Activated T-helper 17 cell treated with anti-CD3 and anti-CD28 coated beads, Interleukin-2, amount 50 U/mL, for 72 hours (primary cell): ENCODE measurements at regions not wholly inside any gene's neighbourhood (a gene's known extent, or its start where the extent isn't known, plus 50 kb on each side); places are given as distances from the start of the nearest gene placed in this dataset.

Source experiments
- ATAC-seq: fragments of 150-1000 bp; cut with Tn5 transposase; replicated peaks from 2 replicates; pipeline ENCODE4 v1.10.0; 2021; ENCODE audit warnings: mild to moderate bottlenecking, moderate library complexity
- H3K27ac Mint-ChIP-seq: one replicate; pipeline ENCODE4 v1.8.0; 2022; ENCODE audit warnings: mixed read lengths
- H3K27me3 Mint-ChIP-seq: one replicate; pipeline ENCODE4 v1.8.0; 2022; ENCODE audit warnings: mixed read lengths
- H3K36me3 Mint-ChIP-seq: one replicate; pipeline ENCODE4 v1.8.0; 2022; ENCODE audit warnings: low read depth, mild to moderate bottlenecking, mixed read lengths
- H3K4me1 Mint-ChIP-seq: one replicate; pipeline ENCODE4 v1.8.0; 2022; ENCODE audit warnings: mixed read lengths
- H3K4me3 Mint-ChIP-seq: one replicate; pipeline ENCODE4 v1.8.0; 2022; ENCODE audit warnings: mild to moderate bottlenecking, mixed read lengths
- H3K9me3 Mint-ChIP-seq: one replicate; pipeline ENCODE4 v1.8.0; 2022; ENCODE audit warnings: mixed read lengths

DNA sequence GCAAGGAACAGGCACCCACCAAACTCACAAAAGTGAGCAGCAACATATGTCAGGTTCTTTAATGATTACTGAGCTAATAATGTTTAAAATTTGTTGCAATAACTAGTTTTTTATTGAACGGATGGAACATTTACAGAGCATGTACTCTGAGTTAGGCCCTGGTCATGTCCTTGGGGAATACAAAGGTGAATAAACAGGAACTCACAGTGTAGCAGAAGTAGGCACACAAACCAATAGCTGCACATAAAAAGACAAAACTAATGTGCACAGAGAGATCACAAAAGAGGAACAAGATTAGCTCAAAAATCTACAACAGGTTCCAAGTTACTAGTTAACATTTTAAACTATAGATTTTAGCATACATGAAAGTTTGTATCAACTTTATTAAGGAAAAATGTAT lies 505.3 kb upstream of the PPP2R3A start:
- no peak overlapping the region for H3K4me3 Mint-ChIP-seq
- H3K27ac Mint-ChIP-seq: no peak overlapping the region
- H3K9me3 Mint-ChIP-seq: peaks cover 3% of the 10 kb centered on the region
- H3K36me3 Mint-ChIP-seq: no peaks in the 10 kb centered on the region
- no peaks in the 10 kb centered on the region for H3K27me3 Mint-ChIP-seq
- no peaks in the 10 kb centered on the region for H3K4me1 Mint-ChIP-seq
- no peak for ATAC-seq

DNA sequence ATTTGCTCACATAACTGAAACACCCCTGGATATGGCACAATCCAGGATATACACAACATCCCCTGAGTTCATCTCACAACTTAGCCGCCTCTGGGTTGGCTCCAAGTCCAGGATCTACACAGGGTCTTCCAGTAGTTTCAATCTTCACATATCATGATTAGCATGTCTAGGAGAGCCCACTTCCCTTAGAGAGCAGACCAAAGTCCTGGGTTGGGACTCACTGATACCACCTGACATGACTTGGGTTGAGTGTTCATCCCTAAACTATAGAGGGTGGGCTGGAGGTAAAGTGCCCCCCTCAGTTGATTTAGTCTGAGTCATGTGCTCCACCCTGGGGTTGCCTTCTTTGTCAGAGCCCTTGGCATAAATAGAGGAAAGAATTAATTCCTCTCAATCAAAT lies 493.6 kb upstream of the PPP2R3A start:
- no peaks in the 10 kb centered on the region for H3K27me3 Mint-ChIP-seq
- no peak for ATAC-seq
- no peak overlapping the region for H3K4me3 Mint-ChIP-seq
- H3K4me1 Mint-ChIP-seq: no peaks in the 10 kb centered on the region
- no peaks in the 10 kb centered on the region for H3K9me3 Mint-ChIP-seq
- no peaks in the 10 kb centered on the region for H3K36me3 Mint-ChIP-seq
- H3K27ac Mint-ChIP-seq: no peak overlapping the region

DNA sequence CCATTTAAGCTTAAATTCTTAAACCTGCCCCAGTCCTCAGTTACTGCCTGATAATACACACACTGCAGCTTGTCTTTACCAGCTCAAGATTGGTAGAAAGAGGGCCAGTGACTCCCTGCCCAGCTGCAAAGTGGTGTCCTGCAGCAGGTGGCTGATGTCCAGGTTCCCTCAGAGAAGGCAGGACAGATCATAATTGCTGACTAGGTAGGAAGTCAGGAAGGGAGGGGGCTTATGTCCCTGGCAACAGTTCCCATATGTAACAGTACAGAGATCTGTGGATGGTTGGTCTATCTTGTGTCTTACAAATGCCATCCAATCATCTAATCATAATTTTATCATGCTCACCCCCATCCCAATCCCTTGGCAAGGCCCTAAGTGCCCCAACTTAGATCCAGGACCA lies 492.1 kb upstream of the PPP2R3A start:
- ATAC-seq: no peak
- Mint-ChIP-seq H3K36me3 (no peaks in the 10 kb centered on the region), H3K9me3 (no peaks in the 10 kb centered on the region), H3K4me1 (no peaks in the 10 kb centered on the region), H3K27ac (no peak overlapping the region), H3K4me3 (no peak overlapping the region), H3K27me3 (no peaks in the 10 kb centered on the region)

DNA sequence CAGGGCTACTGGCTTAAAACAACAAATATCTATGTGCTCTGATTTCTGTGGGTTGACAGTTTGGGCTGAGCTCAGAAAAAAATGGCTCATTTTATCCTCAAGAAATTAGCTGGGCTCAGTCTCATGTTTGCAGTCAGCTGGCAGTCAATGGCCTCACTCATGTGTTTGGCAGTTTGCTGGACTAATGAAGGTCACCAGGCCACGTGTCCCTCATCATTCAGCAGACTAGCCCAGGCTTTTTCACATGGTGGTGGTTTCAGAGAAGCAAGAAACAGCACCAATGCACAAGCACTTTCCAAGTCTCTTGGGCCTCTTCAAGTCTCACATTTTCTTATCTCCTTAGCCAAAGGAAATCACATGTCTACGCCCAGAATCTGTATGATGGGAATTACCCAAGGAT lies 478.3 kb upstream of the PPP2R3A start:
- ATAC-seq: no peak
- no peaks in the 10 kb centered on the region for H3K27me3 Mint-ChIP-seq
- H3K9me3 Mint-ChIP-seq: no peaks in the 10 kb centered on the region
- no peak overlapping the region for H3K27ac Mint-ChIP-seq
- no peaks in the 10 kb centered on the region for H3K4me1 Mint-ChIP-seq
- H3K4me3 Mint-ChIP-seq: no peak overlapping the region
- H3K36me3 Mint-ChIP-seq: no peaks in the 10 kb centered on the region

DNA sequence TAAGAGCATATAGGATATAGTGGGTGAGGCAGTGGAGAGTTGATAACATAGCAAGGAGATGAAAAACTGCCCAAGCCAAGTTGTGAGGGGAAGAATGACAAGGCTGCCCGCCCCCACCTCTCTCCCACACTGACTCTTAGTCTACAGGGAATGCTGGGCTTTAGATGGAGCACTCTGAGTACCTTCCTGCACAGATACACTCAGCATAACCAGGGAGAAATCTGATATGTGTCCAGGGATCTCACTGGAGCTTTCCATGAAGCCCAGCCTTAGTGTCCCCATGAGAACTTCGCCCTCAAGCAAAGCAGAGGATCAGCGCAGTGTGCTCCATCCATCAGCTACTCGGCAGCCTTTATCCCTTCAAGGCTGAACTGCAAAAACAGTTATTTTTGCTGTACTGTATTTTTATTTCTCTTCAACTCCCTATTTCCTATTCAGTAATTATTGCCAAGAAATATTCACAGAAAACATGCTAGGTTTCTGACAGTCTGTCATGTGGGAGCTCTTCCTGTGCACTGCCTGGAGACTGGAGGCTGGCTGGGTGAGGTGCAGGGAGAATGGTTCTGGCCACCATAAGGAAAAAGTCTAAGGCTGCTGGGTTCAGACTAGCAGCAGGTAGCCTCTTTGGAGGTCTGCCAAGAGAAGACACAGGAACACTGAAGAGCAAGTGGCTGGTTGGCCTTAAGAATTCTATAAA lies 475.2 kb upstream of the PPP2R3A start:
- Mint-ChIP-seq H3K4me3 (no peak overlapping the region), H3K36me3 (no peaks in the 10 kb centered on the region), H3K27ac (no peak overlapping the region), H3K4me1 (no peaks in the 10 kb centered on the region), H3K9me3 (no peaks in the 10 kb centered on the region), H3K27me3 (peaks cover 3% of the 10 kb centered on the region)
- no peak for ATAC-seq

DNA sequence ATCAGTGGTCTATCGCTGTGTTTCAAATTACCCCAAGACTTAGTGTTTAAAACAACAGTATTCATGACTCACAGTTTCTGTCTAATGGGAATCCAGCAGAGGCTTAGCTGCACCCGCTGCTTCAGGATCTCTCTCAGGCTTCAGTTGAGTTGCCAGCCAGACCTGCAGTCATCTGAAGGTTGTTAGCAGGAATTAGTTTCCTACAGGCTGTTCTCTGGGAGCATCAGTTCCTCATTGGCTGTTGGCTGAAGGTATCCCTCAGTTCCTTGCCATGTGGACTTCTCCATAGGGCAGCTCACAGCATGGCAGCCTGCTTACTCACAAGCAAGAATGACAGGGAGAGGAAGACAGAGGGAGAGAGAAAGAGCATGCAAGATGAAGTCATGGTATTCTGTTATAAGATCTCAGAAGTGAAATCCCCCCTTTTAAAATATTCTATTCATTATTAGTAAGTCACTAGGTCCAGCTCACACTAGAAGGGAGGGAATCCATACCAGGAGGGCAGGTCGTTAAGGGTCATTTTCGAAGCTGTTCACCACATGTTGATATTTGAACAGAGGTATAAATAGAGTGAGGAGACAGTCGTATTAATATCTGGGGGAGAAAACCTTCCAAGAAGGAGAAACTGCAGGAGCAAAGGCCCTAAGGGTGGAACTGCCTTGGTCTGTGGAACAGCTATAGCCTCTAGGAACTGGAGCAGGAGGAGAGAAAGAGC lies 473.9 kb upstream of the PPP2R3A start:
- Mint-ChIP-seq H3K4me1 (no peaks in the 10 kb centered on the region), H3K9me3 (no peaks in the 10 kb centered on the region), H3K27ac (no peak overlapping the region), H3K4me3 (no peak overlapping the region), H3K36me3 (no peaks in the 10 kb centered on the region), H3K27me3 (peaks cover 6% of the 10 kb centered on the region)
- ATAC-seq: no peak

DNA sequence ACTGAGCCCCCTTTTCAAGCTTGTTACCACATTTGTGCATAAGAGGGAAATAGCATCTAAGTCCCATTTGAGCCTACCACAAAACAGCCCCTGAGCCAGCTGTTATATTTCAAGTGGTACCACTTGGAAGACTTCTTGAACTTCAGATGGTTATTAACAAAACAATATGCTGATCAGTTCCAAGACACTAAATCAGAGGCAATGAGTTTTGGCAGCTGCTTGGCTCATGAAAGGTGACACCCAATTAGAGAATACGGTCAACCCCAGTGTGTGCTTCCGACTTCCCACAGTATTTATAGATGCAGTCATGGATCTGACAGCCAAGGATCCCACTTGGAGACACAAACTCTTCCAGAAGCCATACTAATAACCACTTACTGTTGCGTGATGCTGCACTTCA lies 469.6 kb upstream of the PPP2R3A start:
- no peaks in the 10 kb centered on the region for H3K4me1 Mint-ChIP-seq
- H3K27me3 Mint-ChIP-seq: peaks cover 9% of the 10 kb centered on the region
- H3K9me3 Mint-ChIP-seq: no peaks in the 10 kb centered on the region
- H3K4me3 Mint-ChIP-seq: no peak overlapping the region
- no peak for ATAC-seq
- no peak overlapping the region for H3K27ac Mint-ChIP-seq
- H3K36me3 Mint-ChIP-seq: no peaks in the 10 kb centered on the region

DNA sequence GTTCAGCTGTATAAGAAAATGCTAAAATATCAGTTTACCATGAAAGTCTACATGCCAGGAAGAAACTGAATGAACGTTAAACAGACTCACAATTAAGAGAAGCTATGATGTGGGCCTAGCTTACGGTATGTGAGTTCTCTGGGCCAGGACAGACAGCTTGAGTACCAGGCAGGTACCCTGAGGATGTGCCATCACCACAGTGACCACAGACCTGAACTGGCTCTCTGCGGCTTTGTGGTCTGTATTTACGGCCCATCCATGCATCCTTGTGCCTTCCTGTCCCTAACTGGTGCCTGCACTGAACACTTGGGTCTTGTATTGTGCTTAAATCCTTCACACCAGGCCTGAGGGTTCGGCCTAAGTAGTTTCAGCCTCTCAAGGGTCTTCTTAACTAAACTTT lies 467.5 kb upstream of the PPP2R3A start:
- H3K27ac Mint-ChIP-seq: no peak overlapping the region
- H3K27me3 Mint-ChIP-seq: peaks cover 9% of the 10 kb centered on the region
- no peak overlapping the region for H3K4me3 Mint-ChIP-seq
- H3K36me3 Mint-ChIP-seq: no peaks in the 10 kb centered on the region
- no peaks in the 10 kb centered on the region for H3K9me3 Mint-ChIP-seq
- H3K4me1 Mint-ChIP-seq: no peaks in the 10 kb centered on the region
- no peak for ATAC-seq

DNA sequence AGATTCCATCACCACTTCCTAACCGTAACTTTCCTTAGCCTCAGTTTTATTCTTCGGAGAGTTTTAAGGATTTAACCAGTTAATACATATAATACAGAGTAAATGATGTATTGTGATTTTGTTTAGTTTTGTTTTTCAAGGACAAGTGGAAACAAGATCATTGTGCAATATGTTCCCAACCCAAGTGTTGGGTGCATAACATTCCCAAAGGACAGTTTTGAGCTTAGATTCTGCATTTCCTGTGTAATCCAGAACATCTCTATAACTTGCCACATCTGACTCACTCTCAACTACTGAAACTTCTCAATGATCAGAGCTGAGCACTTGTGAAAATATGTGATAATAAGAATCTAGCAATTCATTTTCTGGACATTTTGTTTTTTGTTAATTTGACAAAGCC lies 466.1 kb upstream of the PPP2R3A start:
- no peaks in the 10 kb centered on the region for H3K4me1 Mint-ChIP-seq
- no peak for ATAC-seq
- no peak overlapping the region for H3K4me3 Mint-ChIP-seq

DNA sequence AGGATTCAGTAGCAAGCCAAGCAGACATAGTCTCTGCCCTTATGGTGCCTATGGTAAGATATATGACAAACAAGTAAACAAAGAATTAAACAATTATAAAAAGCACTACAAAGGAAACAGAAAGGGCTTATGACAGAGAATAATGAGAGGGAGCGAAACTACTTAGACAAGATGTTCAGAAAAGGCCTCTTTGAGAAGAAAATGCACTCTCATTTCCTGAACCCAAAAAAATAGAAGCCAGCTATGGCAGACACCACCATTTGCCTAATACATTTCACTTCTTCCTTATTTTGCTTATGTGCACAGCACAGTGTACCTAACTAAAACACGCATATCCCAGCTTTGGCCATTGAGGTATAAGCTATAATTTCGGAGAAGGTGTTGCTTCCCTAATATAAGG lies 465.5 kb upstream of the PPP2R3A start:
- Mint-ChIP-seq H3K4me1 (no peaks in the 10 kb centered on the region), H3K27ac (no peak overlapping the region), H3K27me3 (peaks cover 15% of the 10 kb centered on the region), H3K36me3 (no peaks in the 10 kb centered on the region), H3K9me3 (no peaks in the 10 kb centered on the region), H3K4me3 (no peak overlapping the region)
- ATAC-seq: no peak

More for the DNA sequence above, 466.1 kb upstream of the PPP2R3A start:
- Mint-ChIP-seq H3K36me3 (no peaks in the 10 kb centered on the region), H3K27me3 (peaks cover 15% of the 10 kb centered on the region), H3K27ac (no peak overlapping the region), H3K9me3 (no peaks in the 10 kb centered on the region)

DNA sequence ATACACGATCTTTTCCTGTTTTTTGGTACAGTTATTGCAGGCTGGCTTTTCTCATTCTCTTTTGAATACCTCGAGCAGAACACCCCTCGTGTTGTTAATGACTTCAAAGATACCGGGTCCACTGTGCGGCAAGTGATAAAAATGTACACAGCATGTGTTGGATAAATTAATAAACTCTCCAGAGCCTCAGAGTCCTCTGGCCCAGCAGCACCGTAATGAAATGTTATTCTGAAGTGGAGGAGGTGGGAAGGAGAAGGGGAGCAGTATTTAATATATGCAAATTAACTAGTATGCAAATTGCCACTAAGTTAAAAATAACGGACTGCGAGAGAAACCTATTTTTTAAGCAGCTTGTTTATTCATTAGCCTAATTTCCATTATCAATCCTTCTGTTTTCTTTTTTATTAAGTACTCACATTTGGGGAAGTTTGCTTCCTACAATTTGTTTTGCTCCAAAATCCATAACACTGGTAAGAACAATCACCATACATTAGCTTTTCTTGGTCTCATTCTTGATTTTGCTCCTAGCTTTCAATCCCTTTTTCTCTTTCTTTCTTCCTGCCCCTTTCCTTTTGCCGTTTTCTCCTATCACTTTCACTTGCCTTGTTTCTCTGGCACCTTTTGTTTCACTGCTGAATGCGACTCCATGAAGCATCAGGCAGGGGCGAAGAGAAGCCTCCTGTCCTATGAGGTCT lies 462.3 kb upstream of the PPP2R3A start:
- no peaks in the 10 kb centered on the region for H3K9me3 Mint-ChIP-seq
- no peak overlapping the region for H3K4me3 Mint-ChIP-seq
- H3K4me1 Mint-ChIP-seq: no peaks in the 10 kb centered on the region
- no peak overlapping the region for H3K27ac Mint-ChIP-seq
- H3K27me3 Mint-ChIP-seq: peaks cover 13% of the 10 kb centered on the region
- ATAC-seq: no peak
- no peaks in the 10 kb centered on the region for H3K36me3 Mint-ChIP-seq

DNA sequence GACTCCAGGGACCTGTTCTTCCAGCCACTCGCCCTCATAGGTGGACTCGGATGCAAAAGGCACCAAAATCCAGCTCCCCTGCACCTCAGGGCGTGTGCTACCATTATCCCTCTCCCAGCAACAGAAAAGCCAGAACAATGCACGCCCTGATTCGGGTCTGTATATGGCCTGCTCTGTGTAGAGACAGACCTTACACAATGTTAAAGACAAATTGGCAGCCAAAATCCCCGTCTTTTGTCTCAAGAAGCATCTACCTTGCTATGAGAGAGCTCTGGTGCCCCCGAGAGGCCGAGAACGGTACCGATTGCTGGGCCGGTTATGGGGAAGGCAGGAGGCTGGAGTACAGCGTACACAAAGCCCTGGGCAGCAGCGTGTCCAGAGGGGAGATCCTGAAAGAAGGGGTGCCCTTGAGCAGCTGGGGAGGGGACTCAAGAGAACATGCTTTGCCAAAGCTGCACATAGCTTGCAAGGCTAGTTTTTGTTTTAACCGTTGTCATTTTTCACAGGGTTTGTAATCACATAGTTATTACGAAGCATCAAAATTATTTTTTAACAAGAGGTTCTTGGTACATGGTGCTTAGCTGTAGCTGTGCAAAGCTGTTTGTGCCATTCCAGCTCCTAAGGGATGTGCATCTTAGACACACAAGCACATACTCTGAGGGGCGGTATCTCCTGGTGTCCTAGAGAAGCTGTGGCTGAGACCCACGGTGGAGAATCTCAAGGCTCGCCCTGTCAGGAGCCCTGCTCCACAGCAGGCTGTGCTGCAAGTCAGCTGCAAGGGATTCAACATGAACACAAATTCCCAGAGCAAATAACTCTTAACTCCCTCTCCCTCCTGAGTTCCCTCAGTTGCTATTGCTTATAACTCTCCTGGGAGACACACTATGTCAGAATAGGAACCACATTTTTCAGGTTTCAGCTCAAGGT lies 461.5 kb upstream of the PPP2R3A start:
- no peaks in the 10 kb centered on the region for H3K36me3 Mint-ChIP-seq
- no peak overlapping the region for H3K4me3 Mint-ChIP-seq
- no peak overlapping the region for H3K27ac Mint-ChIP-seq
- peaks cover 12% of the 10 kb centered on the region for H3K27me3 Mint-ChIP-seq
- peaks cover under 1% of the 10 kb centered on the region for H3K9me3 Mint-ChIP-seq
- H3K4me1 Mint-ChIP-seq: no peaks in the 10 kb centered on the region
- ATAC-seq: no peak

DNA sequence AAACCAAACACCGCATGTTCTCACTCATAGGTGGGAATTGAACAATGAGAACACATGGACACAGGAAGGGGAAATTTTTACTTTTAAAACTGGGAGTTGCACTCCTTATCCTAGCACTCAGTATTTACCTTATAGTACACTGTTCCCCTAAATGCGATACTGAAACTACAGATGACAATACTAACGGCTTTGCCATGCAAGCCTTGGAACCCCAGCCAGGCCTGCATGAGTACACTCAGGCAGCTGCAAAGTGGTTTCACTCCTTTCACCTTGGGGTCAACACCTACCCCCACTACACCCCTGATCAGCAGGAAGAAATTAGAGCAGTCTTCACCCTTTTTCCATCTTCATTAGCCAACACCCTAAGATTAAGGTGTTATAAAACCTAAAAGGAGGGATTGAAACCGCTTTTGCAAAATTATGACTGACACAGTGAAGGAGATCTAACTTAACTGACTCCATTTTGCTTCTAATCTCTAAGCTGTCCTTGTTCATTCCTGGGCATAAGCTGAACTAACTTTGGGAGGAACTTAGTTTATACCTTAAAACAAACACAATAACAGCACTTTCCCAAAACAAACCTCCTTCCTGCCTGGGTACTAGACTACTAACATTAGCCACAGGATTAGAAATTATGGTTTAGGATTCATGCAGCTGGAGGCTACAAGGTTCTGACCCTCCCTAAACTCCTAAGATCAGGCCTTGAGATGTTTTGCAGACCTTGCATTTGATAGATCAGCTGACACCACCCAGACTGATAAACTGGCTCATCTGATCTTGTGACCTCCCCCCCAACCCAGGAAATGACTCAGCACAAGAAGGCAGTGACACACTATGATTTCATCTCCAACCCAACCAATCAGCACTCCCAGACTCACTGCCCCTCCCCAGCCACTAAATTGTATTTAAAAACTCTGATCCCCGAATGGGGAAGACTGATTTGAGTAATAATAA lies 452.1 kb upstream of the PPP2R3A start:
- Mint-ChIP-seq H3K27ac (no peak overlapping the region), H3K4me3 (no peak overlapping the region), H3K9me3 (peaks cover 3% of the 10 kb centered on the region), H3K4me1 (no peaks in the 10 kb centered on the region), H3K36me3 (no peaks in the 10 kb centered on the region), H3K27me3 (no peaks in the 10 kb centered on the region)
- peak; percentile 57 for ATAC-seq
